ENCODE measurements at regions not wholly inside any gene's neighbourhood (a gene's known extent, or its start where the extent isn't known, plus 50 kb on each side); places are given as distances from the start of the nearest gene placed in this dataset.
A peak's percentile ranks its signal among the peaks of the same experiment; 100 is the strongest.
"Not testable (repeated sequence)": the region's sequence is repeated elsewhere in the genome, so short reads cannot be mapped to it uniquely, and the experiment has no call there.

DNA sequence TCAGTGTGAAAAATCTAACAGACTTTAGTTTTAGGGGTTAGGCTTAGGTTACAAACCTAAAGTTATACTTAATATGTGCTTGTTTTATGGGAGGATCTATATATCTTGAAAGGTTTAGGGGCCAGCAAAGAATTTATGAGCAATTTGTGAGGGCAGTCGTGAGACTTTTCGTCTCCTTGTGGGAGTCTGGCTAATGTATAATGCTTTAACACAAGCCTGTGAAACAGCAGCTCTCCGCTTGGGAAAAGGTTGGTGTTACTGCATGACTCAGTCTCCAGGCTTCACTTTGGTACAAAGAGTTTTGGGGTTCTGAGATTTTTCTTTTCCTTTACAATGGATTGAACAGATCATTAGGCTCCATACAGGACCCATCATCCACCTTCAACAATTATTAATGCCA, 79.0 kb upstream of the MFGE8 start:
- in situ Hi-C loops (cut with HindIII; ENCODE audit: low pct_unique_long_range_greater_than_20kb, low sequenced_read_pairs) = no loop called here
- DNase-seq (ENCODE audit: low read depth, low spot score) = no peak

DNA sequence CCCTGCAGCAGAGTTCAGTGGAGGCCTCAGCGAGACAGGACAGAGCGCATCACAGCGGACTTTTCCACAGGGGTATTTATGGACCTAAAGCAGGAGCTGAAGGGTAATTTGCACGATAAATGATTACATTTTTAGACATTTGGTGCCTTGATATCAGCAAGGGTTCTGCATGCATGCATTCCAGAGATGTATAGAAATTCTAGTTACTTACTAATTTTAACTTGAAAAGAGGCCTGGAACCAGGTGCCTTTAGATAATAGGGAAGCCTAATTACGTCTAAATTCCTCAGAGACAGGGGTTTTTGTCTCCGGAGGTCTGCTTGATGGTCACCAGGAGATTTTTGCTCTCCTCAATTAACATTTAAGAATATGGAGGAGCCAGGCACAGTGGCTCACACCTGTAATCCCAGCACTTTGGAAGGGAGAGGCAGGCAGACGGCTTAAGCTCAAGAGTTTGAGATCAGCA, 79.8 kb upstream of the MFGE8 start:
- DNase-seq (ENCODE audit: low read depth, low spot score) = no peak
- in situ Hi-C loops (cut with HindIII; ENCODE audit: low pct_unique_long_range_greater_than_20kb, low sequenced_read_pairs) = no loop called here

DNA sequence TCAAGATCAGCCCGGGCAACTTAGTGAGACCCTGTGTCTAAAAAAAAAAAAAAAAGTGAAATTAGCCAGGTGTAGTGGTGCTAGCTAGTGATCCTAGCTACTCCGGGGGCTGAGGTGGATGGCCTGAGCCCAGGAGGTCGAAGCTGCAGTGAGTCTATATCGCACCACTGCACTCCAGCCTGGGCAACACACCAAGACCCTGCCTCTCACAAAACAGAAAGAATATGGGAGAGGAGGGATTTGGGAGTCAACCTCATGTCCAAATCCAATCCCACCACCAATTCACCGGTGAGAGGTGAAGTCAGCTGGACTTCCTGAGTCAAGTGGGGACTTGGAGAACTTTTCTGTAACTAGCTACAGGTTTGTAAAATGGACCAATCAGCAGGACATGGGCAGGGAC, 80.5 kb upstream of the MFGE8 start:
- no peak for DNase-seq (ENCODE audit: low read depth, low spot score)
- in situ Hi-C loops (cut with HindIII; ENCODE audit: low pct_unique_long_range_greater_than_20kb, low sequenced_read_pairs) = no loop called here

DNA sequence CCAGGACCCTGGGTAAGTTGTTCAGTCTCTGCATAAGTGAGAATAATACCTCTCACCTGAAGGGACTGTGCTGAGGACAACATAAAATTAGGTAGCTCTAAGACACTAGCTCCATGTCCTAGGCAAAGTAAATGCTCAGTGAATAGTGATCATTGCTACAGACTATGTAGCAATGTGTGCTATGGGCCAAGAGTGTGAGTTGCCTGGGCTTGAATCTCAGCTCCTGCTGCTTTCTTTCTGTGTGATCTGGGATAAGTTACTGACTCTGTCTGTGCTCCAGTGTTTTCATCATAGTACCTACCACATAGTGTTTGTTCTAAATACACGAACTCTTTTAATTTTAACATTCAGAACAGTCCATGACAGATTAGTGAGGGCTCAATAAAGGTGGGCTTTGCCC, 81.1 kb upstream of the MFGE8 start:
- in situ Hi-C loops (cut with HindIII; ENCODE audit: low pct_unique_long_range_greater_than_20kb, low sequenced_read_pairs) = no loop called here
- DNase-seq (ENCODE audit: low read depth, low spot score) = no peak

DNA sequence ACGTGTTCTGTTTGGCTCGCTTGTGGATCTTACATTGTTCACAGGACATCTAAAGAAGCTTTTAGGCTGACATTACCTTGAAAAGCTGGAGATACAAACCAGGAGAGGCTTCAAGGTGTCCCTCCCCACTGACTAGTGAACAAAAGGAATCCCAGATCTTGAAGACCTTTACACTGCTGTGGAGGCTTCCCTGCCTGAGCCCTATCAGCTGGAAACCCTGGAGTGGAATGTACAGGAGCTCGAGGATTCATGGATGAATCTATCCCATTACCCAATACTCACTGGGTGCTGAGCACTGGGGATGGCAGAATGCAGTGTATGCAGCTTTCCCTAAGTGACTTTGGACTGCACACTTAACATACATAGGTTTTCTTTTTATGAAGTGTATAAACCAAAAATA, 82.3 kb upstream of the MFGE8 start:
- peak; percentile 41 for DNase-seq (ENCODE audit: low read depth, low spot score)
- in situ Hi-C loops (cut with HindIII; ENCODE audit: low pct_unique_long_range_greater_than_20kb, low sequenced_read_pairs) = no loop called here

DNA sequence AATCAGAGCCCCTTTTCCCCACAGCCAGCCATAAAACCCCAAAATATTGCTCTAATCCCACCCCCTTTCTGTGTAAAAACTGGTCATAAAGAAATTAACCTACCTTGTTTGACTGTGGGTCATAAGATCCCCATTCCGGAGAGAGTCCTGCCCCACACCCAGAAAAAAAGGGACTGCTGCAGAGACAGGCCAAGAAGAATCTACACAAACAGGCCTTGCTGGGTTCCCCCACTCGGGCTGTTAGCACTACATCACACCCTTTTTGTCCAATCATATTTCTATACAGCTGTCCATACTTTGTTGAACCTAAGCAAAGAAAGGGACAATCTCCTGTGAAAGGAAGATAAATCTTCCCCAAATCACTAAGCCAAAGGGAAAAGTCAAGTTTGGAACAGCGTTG, 84.4 kb upstream of the MFGE8 start:
- in situ Hi-C loops (cut with HindIII; ENCODE audit: low pct_unique_long_range_greater_than_20kb, low sequenced_read_pairs) = no loop called here
- DNase-seq (ENCODE audit: low read depth, low spot score) = no peak

DNA sequence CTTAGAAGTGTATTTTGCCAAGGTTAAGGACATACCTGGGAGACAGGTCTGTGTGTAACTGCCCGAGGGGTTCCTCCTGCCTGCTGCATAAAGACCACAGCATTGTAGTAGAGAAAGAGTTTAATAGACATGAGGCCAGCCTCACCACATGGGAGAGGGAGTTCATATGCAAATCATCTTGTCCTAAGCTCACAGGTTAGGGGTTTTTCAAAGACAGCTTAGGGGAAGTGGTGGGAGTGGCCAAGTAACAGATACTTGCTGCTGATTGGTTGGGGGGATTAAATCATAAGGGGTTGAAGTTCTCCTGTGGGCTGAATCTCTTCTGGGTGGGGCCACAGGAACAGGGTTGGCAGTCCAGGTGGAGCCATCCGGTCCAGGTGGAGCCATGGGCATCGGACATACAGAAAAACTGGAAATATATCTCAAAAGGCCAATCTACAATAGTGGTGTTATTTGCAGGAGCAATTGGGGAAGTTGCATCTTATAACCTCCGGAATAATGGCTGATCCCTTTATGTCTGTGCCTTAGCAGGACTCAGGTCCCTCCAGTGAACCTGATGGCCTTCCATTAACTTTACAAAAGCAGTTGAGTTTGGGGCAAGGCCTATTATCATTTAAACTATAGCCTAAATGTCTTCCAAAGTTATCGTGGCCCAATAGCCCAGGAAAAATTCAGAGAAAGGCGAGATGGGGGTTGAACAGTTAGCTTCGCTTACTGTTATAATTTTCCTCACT, 86.0 kb upstream of the MFGE8 start:
- no peak for DNase-seq (ENCODE audit: low read depth, low spot score)

DNA sequence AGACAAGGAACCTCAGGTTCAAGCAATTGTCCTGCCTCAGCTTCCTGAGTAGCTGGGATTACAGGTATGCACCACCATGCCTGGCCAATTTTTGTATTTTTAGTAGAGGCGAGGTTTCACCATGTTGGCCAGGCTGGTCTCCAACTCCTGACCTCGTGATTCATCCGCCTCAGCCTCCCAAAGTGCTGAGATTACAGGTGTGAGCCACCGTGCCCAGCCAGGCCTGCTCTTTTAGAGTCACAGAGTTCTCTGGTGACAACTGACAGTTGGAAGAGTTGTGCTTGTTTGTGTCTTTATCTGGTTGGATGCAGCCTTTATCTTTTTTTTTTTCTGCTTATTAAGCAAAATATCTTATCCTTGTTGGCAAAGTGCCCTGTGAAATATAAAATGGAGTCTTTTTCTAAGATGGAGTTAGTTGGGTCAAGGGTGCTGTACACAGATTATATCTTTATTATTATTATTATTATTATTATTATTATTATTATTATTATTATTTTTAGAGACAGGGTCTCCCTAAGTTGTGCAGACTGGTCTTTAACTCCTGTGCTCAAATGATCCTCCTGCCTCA, 86.5 kb upstream of the ABHD2 start:
- DNase-seq (ENCODE audit: low read depth, low spot score); in situ Hi-C loops (cut with HindIII; ENCODE audit: low pct_unique_long_range_greater_than_20kb, low sequenced_read_pairs): not testable (repeated sequence)

More for the DNA sequence above, 86.0 kb upstream of the MFGE8 start:
- in situ Hi-C loops (cut with HindIII; ENCODE audit: low pct_unique_long_range_greater_than_20kb, low sequenced_read_pairs) = no loop called here

DNA sequence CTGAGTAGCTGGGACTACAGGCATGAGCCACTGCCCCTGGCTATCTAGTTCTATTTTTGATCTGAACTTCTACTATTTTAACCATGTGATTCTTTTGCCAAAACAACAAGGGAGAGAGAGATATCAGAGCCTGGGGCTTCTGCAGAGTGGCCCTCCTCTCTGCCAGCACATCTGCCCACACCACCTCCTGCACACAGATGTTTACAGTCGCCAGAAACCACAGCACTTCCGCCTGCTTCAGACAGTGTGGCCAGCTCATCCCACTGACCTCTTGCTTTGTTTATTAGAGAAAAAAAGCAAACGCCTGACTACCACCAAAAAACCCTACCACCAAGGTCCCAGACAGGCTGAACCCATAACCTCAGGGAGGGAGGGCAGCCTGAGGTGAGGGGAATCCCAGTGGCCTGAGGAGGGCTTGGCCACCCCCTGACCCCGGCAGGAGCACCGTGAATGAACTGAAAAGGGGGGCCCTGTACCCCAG, 85.9 kb upstream of the ABHD2 start:
- in situ Hi-C loops (cut with HindIII; ENCODE audit: low pct_unique_long_range_greater_than_20kb, low sequenced_read_pairs) = no loop called here

DNA sequence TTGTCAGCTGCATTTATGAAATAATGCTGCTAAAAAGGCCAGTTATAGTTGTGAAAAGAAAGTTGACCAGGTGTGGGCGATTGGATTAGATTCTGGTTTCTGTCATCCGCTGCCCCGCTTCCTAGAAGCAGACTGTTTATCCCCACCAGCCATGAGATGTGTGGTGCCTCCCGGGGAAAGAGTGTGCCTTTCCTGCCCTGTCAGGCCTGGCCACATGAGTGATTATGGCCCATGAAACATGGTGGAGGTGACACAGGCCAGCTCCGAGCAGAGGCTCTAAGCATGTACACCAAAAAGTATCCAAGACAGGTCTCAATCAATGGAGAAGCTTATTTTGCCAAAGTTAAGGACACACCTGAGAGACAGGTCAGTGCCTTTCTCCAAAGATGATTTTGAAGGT, 85.4 kb upstream of the ABHD2 start:
- DNase-seq (ENCODE audit: low read depth, low spot score) = no peak
- in situ Hi-C loops (cut with HindIII; ENCODE audit: low pct_unique_long_range_greater_than_20kb, low sequenced_read_pairs) = no loop called here

More for the DNA sequence above, 85.9 kb upstream of the ABHD2 start:
- peak; percentile 80 for DNase-seq (ENCODE audit: low read depth, low spot score)

DNA sequence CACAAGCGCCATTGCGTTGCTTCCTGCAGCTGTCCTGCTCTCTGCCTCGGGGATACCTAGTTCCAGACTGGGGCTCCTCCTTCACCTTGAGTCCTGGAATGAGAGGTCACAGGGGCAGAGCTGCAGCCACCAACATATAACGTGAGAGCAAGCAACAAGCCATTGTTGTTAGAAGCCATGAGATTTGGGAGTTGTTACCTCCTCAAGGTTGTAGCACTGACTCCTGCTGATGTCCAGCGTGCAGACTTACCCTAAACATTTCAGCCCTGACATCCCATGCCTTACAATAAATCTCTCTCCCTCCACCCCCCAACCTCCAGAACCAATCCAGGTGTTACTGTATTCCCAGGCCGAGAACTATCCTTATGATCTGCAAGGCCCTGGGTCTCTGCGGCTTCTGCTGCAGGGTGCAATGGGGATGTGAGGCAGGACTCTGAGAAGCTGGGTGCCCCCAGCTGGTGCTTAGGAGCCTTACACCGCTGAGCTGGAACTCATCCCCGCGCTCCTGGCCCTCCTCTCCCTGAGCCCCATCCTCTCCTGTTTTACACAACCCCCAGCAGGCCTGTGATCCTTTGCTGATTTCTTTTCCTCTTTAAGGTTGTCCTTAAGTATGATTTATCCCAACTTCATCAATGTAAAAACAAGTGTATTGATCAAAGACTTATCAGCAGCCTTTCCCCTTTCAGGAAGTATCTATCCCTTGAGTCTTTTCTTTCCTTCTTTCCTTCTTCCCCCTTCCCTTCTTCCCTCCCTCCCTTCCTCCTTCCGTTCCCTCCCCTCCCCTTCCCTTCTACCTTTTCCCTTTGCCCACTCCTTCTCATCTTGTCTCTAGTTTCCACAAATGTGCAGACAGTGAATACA, 84.2 kb upstream of the ABHD2 start:
- in situ Hi-C loops (cut with HindIII; ENCODE audit: low pct_unique_long_range_greater_than_20kb, low sequenced_read_pairs) = no loop called here
- DNase-seq (ENCODE audit: low read depth, low spot score) = peak; percentile 73

DNA sequence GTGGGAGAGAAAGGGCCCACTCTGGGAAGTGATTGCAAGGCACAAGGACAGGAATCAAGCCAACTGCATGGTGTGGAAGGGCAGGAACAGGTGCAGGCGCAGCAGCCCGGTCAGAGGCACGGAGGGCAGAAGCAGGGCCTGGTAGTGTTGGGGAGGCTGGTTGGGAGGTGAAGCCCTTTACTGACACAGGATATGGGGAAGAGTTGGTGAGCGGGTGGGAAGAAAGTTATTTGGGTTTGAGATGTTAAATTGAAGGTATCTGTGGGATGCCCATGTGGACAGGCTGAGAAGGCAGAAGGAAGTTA, 83.6 kb upstream of the ABHD2 start:
- in situ Hi-C loops (cut with HindIII; ENCODE audit: low pct_unique_long_range_greater_than_20kb, low sequenced_read_pairs) = no loop called here
- DNase-seq (ENCODE audit: low read depth, low spot score) = no peak

DNA sequence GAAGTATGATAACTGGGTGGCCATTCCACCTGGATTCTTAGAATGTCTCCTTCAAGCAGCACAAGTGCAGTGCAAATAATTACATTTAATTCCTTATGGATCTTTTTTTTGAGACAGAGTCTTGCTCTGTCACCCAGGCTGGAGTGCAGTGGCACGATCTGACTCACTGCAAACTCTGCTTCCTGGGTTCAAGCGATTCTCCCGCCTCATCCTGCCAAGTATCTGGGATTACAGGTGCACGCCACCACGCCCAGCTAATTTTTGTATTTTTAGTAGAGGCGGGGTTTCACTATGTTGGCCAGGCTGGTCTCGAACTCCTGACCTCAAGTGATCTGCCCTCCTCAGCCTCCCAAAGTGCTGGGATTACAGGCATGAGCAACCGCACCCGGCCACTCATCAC, 80.7 kb upstream of the ABHD2 start:
- in situ Hi-C loops (cut with HindIII; ENCODE audit: low pct_unique_long_range_greater_than_20kb, low sequenced_read_pairs); DNase-seq (ENCODE audit: low read depth, low spot score): not testable (repeated sequence)

DNA sequence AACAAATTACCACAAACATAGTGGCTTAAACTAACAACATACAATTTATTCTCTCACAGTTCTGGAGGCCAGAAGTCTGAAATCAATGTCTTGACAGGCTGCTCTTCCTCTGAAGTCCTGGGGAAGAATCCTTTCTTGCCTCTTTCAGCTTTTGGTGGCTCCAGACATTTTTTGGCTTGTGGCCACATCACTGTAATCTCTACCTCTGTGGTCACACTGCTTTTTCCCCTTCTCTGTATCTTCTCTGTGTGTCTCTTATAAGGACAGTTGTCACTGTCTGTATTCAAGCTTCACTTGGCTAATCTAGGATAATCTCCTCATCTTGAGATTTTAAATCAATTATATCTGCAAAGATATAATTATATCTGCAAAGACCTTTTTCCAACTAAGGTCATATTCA, 80.3 kb upstream of the ABHD2 start:
- in situ Hi-C loops (cut with HindIII; ENCODE audit: low pct_unique_long_range_greater_than_20kb, low sequenced_read_pairs) = no loop called here
- no peak for DNase-seq (ENCODE audit: low read depth, low spot score)

DNA sequence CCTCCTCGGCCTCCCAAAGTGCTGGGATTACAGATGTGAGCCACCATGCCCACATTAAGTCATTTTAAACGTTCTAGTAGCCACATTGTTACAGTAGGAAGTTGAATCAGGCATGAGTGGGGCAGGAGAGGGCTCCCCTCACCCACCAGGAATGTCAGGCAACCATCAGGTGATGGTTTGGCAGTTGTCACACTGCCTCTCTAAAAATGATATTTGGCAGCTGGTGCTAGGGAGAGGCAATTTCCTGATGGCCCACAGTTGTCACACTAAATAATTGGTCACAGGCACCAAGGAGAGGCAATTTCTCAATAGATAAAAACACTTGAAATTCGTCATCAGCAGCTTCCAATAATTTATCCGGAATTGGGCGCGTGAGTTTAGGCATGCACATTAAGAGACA, 79.2 kb upstream of the ABHD2 start:
- in situ Hi-C loops (cut with HindIII; ENCODE audit: low pct_unique_long_range_greater_than_20kb, low sequenced_read_pairs) = no loop called here
- no peak for DNase-seq (ENCODE audit: low read depth, low spot score)

DNA sequence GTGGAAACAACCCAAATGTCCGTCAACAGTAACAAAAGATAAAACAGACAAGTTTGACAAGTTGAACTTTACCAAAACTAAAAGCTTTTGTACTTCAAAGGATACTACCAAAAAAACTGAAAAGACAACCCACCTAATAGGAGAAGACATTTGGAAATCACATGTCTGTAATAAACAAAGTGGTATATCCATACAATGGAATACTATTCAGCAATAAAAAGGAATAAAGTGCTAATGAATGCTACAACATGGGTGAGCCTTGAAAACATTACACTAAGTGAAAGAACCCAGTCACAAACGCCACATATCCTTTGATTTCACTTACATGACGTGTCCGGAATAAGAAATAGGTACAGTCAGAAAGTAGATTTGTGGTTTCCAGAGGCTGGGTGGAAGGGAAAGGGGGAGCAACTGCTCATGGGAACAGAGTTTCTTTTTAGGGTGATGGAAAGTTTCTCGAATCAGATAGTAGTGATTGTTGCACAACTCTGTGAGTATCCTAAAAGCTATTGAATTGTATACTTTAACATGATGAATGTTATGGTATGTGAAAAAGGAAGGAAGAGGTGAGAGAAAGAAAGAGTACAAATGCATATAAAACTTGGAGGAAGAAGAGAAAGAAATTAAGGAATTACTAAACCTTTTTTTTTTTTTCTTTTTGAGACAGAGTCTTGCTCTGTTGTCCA, 72.7 kb upstream of the ABHD2 start:
- in situ Hi-C loops (cut with HindIII; ENCODE audit: low pct_unique_long_range_greater_than_20kb, low sequenced_read_pairs) = no loop called here
- no peak for DNase-seq (ENCODE audit: low read depth, low spot score)

DNA sequence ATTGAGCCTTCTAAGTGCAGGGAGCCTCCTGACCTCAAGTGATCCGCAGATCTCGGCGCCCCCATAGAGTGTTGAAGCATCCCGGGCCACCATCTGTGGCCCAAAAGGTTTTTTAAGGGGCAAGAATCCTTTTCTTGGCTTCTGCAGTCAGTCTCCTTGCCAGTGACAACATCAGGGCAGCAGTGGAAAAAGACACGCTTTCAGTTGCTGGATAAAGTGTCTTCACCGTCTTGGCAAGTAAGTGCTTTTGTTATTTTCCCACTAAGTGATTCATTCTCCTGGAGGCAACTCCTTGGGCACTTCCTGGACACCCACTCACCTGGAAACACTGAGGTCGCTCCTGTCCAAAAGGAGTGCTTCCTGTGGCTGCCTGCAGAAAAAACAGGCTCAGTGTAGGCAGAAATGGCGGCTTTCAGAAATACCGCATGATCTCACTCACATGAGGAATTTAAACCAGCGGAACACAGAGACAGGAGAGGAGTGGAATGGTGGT, 71.7 kb upstream of the ABHD2 start:
- in situ Hi-C loops (cut with HindIII; ENCODE audit: low pct_unique_long_range_greater_than_20kb, low sequenced_read_pairs) = no loop called here
- DNase-seq (ENCODE audit: low read depth, low spot score) = peak; percentile 21
